ENCODE measurements at regions not wholly inside any gene's neighbourhood (a gene's known extent, or its start where the extent isn't known, plus 50 kb on each side); places are given as distances from the start of the nearest gene placed in this dataset.

- TF ChIP-seq EZH2 (IDR thresholded peaks at IDR 0.05) = no peak
- no peak for TF ChIP-seq POLR2AphosphoS5 (IDR thresholded peaks at IDR 0.05; ENCODE audit: borderline replicate concordance, low read depth, low read length)
Observed at GRCh38 chr22:48842976-48843375, 984.7 kb downstream of the BRD1 start.
